Activated T-cell treated with anti-CD3 and anti-CD28 coated beads, Interleukin-2, amount 50 U/mL, for 24 hours (primary cell): ENCODE measurements at regions not wholly inside any gene's neighbourhood (a gene's known extent, or its start where the extent isn't known, plus 50 kb on each side); places are given as distances from the start of the nearest gene placed in this dataset.

Source experiments
- DNase-seq: peaks from one replicate; pipeline ENCODE4 v3.0.0-alpha.2; 2020
- H3K27ac Mint-ChIP-seq: 2 replicates; pipeline ENCODE4 v1.8.0; 2020; ENCODE audit warnings: mild to moderate bottlenecking, mixed read lengths
- H3K27me3 Mint-ChIP-seq: 2 replicates; pipeline ENCODE4 v1.8.0; 2020; ENCODE audit warnings: mixed read lengths
- H3K36me3 Mint-ChIP-seq: 2 replicates; pipeline ENCODE4 v1.8.0; 2020; ENCODE audit warnings: low read depth, mixed read lengths
- H3K4me1 Mint-ChIP-seq: 2 replicates; pipeline ENCODE4 v1.8.0; 2020; ENCODE audit warnings: low read depth, mixed read lengths
- H3K4me3 Mint-ChIP-seq: 2 replicates; pipeline ENCODE4 v1.8.0; 2020; ENCODE audit warnings: mild to moderate bottlenecking, moderate library complexity, mixed read lengths
- H3K9me3 Mint-ChIP-seq: 2 replicates; pipeline ENCODE4 v1.8.0; 2020; ENCODE audit warnings: mixed read lengths

DNA sequence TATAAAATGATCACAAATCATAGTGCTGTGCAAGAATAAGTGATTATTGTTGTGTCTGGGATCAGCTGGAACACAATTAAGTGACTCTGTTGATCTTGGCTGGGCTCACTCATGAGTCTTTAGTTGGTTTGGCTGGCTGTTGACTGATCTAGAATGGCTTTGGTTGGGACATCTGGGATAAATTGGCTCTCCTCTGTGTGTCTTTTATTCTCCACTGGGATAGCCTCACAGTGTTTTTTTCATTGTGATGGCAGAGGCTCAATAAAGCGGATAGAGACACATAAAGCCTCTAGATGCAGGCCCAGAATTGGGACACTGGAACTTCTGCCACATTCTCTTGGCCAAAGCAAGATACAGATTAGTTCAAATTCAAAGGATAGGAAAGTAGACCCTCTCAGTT, 735.6 kb downstream of the PDCD6IP start:
- Mint-ChIP-seq H3K27ac (no peak overlapping the region), H3K4me3 (no peak overlapping the region), H3K27me3 (no peaks in the 10 kb centered on the region), H3K36me3 (no peaks in the 10 kb centered on the region), H3K4me1 (no peaks in the 10 kb centered on the region), H3K9me3 (no peaks in the 10 kb centered on the region)
- DNase-seq, result no peak

DNA sequence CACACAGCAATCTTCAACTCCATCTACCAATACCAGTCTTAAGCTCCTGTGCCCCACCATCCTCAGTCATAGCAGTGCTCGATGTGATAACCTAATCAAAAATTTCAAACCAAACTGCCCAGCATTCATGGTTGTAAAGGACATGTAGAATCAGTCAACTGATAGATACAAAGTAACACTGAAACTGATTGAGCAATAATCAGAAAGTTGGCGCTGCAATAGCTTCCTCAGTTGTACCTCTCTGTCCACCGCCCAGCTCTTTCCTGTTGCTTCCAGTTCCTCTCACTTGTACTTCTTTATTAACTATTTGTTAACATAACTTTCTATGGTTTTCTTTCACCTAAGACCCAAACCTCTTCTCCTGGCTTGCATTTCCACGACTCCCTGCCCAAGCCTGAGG, 745.7 kb downstream of the PDCD6IP start:
- Mint-ChIP-seq H3K27ac (no peak overlapping the region), H3K9me3 (no peaks in the 10 kb centered on the region), H3K27me3 (no peaks in the 10 kb centered on the region), H3K36me3 (no peaks in the 10 kb centered on the region), H3K4me3 (no peak overlapping the region), H3K4me1 (no peaks in the 10 kb centered on the region)
- no peak for DNase-seq

GRCh38 chr3:34547297-34547920, 749.0 kb downstream of the PDCD6IP start:
- H3K9me3 Mint-ChIP-seq, result no peaks in the 10 kb centered on the region
- no peaks in the 10 kb centered on the region for H3K4me1 Mint-ChIP-seq
- H3K36me3 Mint-ChIP-seq, result no peaks in the 10 kb centered on the region
- H3K27ac Mint-ChIP-seq, result no peak overlapping the region
- no peaks in the 10 kb centered on the region for H3K27me3 Mint-ChIP-seq
- no peak overlapping the region for H3K4me3 Mint-ChIP-seq
- no peak for DNase-seq

- Mint-ChIP-seq H3K36me3 (no peaks in the 10 kb centered on the region), H3K27me3 (no peaks in the 10 kb centered on the region), H3K9me3 (peaks cover 5% of the 10 kb centered on the region), H3K4me1 (no peaks in the 10 kb centered on the region), H3K4me3 (no peak overlapping the region), H3K27ac (no peak overlapping the region)
- DNase-seq, result no peak
Measured at GRCh38 chr3:34567266-34567665, 768.8 kb downstream of the PDCD6IP start.

- no peak for DNase-seq
- Mint-ChIP-seq H3K9me3 (peaks cover 5% of the 10 kb centered on the region), H3K4me3 (no peak overlapping the region), H3K27ac (no peak overlapping the region), H3K4me1 (no peaks in the 10 kb centered on the region), H3K36me3 (no peaks in the 10 kb centered on the region), H3K27me3 (no peaks in the 10 kb centered on the region)
Measured at GRCh38 chr3:34568766-34569165, 770.3 kb downstream of the PDCD6IP start.

- no peaks in the 10 kb centered on the region for H3K4me1 Mint-ChIP-seq
- H3K36me3 Mint-ChIP-seq, result no peaks in the 10 kb centered on the region
- H3K27me3 Mint-ChIP-seq, result no peaks in the 10 kb centered on the region
- H3K9me3 Mint-ChIP-seq, result peaks cover 5% of the 10 kb centered on the region
- no peak overlapping the region for H3K27ac Mint-ChIP-seq
- DNase-seq, result no peak
- H3K4me3 Mint-ChIP-seq, result no peak overlapping the region
Measured at GRCh38 chr3:34569437-34569836, 771.0 kb downstream of the PDCD6IP start.

DNA sequence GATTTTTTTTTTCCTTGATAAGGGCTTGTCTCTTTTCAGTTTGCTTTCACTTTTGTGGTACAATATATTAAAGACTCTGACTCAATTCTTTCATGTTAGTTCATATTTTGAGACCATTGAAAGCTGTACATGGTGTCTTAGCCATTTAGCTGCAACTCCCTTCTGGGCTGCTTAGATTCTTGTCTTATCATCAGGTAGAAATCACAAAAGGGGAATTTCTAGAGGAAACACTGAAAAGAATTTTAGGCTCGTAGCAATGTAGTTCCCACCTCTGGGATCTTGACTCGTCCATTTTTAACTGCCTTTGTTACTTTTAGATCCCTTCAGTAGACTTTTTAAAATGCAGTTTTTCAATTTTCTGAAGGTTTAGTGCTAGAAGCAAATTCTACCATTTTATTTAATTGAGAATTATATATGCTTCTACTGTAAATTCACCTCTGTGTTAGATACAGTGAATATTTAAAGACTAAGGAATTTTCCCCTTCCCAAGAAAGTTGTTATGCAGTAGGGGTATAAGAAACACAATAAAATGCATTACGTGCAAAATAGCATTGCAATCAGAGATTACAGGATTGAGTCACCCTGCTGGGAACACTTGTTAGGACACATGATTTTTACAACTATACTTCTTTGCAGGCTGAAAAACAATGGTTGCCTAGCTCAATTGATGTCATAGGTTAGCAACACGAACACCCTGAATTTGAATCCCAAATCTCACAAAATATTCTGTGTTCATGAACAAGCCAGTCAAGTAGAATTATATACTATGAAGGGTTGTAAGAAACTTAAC, 772.7 kb downstream of the PDCD6IP start:
- no peaks in the 10 kb centered on the region for H3K9me3 Mint-ChIP-seq

GRCh38 chr3:34571714-34572113, 773.3 kb downstream of the PDCD6IP start:
- no peaks in the 10 kb centered on the region for H3K9me3 Mint-ChIP-seq
- H3K4me3 Mint-ChIP-seq, result no peak overlapping the region
- H3K36me3 Mint-ChIP-seq, result no peaks in the 10 kb centered on the region
- no peaks in the 10 kb centered on the region for H3K4me1 Mint-ChIP-seq
- no peak for DNase-seq
- H3K27me3 Mint-ChIP-seq, result no peaks in the 10 kb centered on the region
- no peak overlapping the region for H3K27ac Mint-ChIP-seq

More for the DNA sequence above, 772.7 kb downstream of the PDCD6IP start:
- H3K27ac Mint-ChIP-seq, result no peak overlapping the region
- DNase-seq, result no peak
- H3K27me3 Mint-ChIP-seq, result no peaks in the 10 kb centered on the region
- H3K36me3 Mint-ChIP-seq, result no peaks in the 10 kb centered on the region
- H3K4me1 Mint-ChIP-seq, result no peaks in the 10 kb centered on the region
- H3K4me3 Mint-ChIP-seq, result no peak overlapping the region

GRCh38 chr3:34575776-34576175, 777.3 kb downstream of the PDCD6IP start:
- Mint-ChIP-seq H3K27ac (no peak overlapping the region), H3K4me1 (no peaks in the 10 kb centered on the region), H3K4me3 (no peak overlapping the region), H3K9me3 (no peaks in the 10 kb centered on the region), H3K36me3 (no peaks in the 10 kb centered on the region), H3K27me3 (no peaks in the 10 kb centered on the region)
- no peak for DNase-seq

DNA sequence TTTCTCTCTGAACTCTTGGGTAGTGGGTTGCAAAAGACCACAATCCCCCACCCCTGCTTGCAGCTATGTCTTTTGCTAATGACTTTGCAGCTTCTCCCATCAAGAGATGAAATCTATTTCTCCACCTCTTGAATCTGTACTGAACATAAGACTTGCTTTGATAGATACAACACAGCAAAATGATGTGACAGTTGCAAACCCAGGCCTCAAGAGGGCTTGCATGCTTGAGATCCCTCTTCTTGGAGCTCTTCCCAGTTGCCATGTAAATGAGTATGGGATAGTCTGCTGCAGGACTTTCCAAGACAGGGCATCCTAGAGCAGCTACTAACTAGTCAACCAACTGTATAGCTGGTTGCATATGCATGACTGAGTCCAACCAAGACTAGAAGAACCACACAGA, 783.6 kb downstream of the PDCD6IP start:
- H3K9me3 Mint-ChIP-seq, result peaks cover 1% of the 10 kb centered on the region
- H3K27ac Mint-ChIP-seq, result no peak overlapping the region
- no peak overlapping the region for H3K4me3 Mint-ChIP-seq
- DNase-seq, result no peak
- no peaks in the 10 kb centered on the region for H3K27me3 Mint-ChIP-seq
- H3K36me3 Mint-ChIP-seq, result no peaks in the 10 kb centered on the region
- H3K4me1 Mint-ChIP-seq, result no peaks in the 10 kb centered on the region

GRCh38 chr3:34583451-34583850, 785.0 kb downstream of the PDCD6IP start:
- Mint-ChIP-seq H3K36me3 (no peaks in the 10 kb centered on the region), H3K4me1 (no peaks in the 10 kb centered on the region), H3K4me3 (no peak overlapping the region), H3K9me3 (peaks cover 3% of the 10 kb centered on the region), H3K27ac (no peak overlapping the region), H3K27me3 (no peaks in the 10 kb centered on the region)
- no peak for DNase-seq

GRCh38 chr3:34584971-34585370, 786.5 kb downstream of the PDCD6IP start:
- Mint-ChIP-seq H3K9me3 (peaks cover 3% of the 10 kb centered on the region), H3K4me3 (no peak overlapping the region), H3K27ac (no peak overlapping the region), H3K36me3 (no peaks in the 10 kb centered on the region), H3K4me1 (no peaks in the 10 kb centered on the region), H3K27me3 (no peaks in the 10 kb centered on the region)
- DNase-seq, result no peak

GRCh38 chr3:34599595-34599994, 801.2 kb downstream of the PDCD6IP start:
- H3K27me3 Mint-ChIP-seq, result no peaks in the 10 kb centered on the region
- H3K4me3 Mint-ChIP-seq, result no peak overlapping the region
- H3K4me1 Mint-ChIP-seq, result no peaks in the 10 kb centered on the region
- H3K27ac Mint-ChIP-seq, result no peak overlapping the region
- DNase-seq, result no peak
- H3K36me3 Mint-ChIP-seq, result no peaks in the 10 kb centered on the region
- H3K9me3 Mint-ChIP-seq, result no peaks in the 10 kb centered on the region

- Mint-ChIP-seq H3K4me3 (no peak overlapping the region), H3K27ac (no peak overlapping the region)
- no peak for DNase-seq
Measured at GRCh38 chr3:34619990-34620389, 821.6 kb downstream of the PDCD6IP start.

GRCh38 chr3:34626699-34627098, 828.3 kb downstream of the PDCD6IP start:
- Mint-ChIP-seq H3K27ac (no peak overlapping the region), H3K4me1 (no peaks in the 10 kb centered on the region), H3K4me3 (no peak overlapping the region), H3K36me3 (no peaks in the 10 kb centered on the region), H3K27me3 (no peaks in the 10 kb centered on the region), H3K9me3 (peaks cover 18% of the 10 kb centered on the region)
- no peak for DNase-seq

More at GRCh38 chr3:34619990-34620389, 821.6 kb downstream of the PDCD6IP start:
- Mint-ChIP-seq H3K4me1 (no peaks in the 10 kb centered on the region), H3K9me3 (peaks cover 36% of the 10 kb centered on the region), H3K27me3 (no peaks in the 10 kb centered on the region), H3K36me3 (no peaks in the 10 kb centered on the region)
